ENCODE measurements at regions not wholly inside any gene's neighbourhood (a gene's known extent, or its start where the extent isn't known, plus 50 kb on each side); places are given as distances from the start of the nearest gene placed in this dataset.

- peaks cover 0 to 20% (median 10%) of the 10 kb centered on the region in 4 donors for H3K4me1 ChIP-seq
- TF ChIP-seq CTCF (IDR thresholded peaks at IDR 0.05) (no peak), POLR2A (IDR thresholded peaks at IDR 0.05) (no peak)
- no peaks in the 10 kb centered on the region for H3K36me3 ChIP-seq
- no peak overlapping the region for H3K27ac ChIP-seq
- peak in 1 of 3 donors; percentile 14 for DNase-seq
- H3K27me3 ChIP-seq: no peaks in the 10 kb centered on the region
- 71% methylated on average over 1 of the region's 8 CpGs for WGBS (ENCODE audit: insufficient coverage, low coverage, low lambda C conversion rate, missing lambda C conversion rate)
- intact Hi-C loops (cut with DNase I): no loop called here
- no peak for ATAC-seq
- H3K9me3 ChIP-seq: no peaks in the 10 kb centered on the region
- no peak overlapping the region for H3K4me3 ChIP-seq
These were observed 140.6 kb upstream of the GLI2 start for GRCh38 chr2:120594856-120595685.

GRCh38 chr2:120595739-120596138 is 139.9 kb upstream of the GLI2 start:
- Histone ChIP-seq H3K36me3 (no peaks in the 10 kb centered on the region), H3K27me3 (no peaks in the 10 kb centered on the region), H3K4me1 (peaks cover 0 to 20% (median 10%) of the 10 kb centered on the region in 4 donors), H3K27ac (peak overlapping the region in 1 of 3 donors; percentile 20), H3K4me3 (no peak overlapping the region), H3K9me3 (no peaks in the 10 kb centered on the region)
- no peak for ATAC-seq
- intact Hi-C loops (cut with DNase I): no loop called here
- DNase-seq: peak in 1 of 3 donors; percentile 1
- no peak for TF ChIP-seq POLR2A (IDR thresholded peaks at IDR 0.05)
- no peak for TF ChIP-seq CTCF (IDR thresholded peaks at IDR 0.05)
- WGBS (ENCODE audit: insufficient coverage, low coverage, low lambda C conversion rate, missing lambda C conversion rate): no CpG with 5 or more reads among the region's 1 CpG

- Histone ChIP-seq H3K27ac (peak overlapping the region in 2 of 3 donors; percentile 14 to 20), H3K4me1 (peaks cover 0 to 20% (median 10%) of the 10 kb centered on the region in 4 donors), H3K27me3 (no peaks in the 10 kb centered on the region), H3K9me3 (no peaks in the 10 kb centered on the region), H3K36me3 (no peaks in the 10 kb centered on the region), H3K4me3 (no peak overlapping the region)
- DNase-seq (peak; percentile 56 to 76 (median 72)), ATAC-seq (peak; percentile 57 to 80 (median 62))
- intact Hi-C loops (cut with DNase I): no loop called here
- 32% methylated on average over 3 of the region's 16 CpGs for WGBS (ENCODE audit: insufficient coverage, low coverage, low lambda C conversion rate, missing lambda C conversion rate)
- TF ChIP-seq CTCF (IDR thresholded peaks at IDR 0.05) (no peak), POLR2A (IDR thresholded peaks at IDR 0.05) (no peak)
These were observed 139.4 kb upstream of the GLI2 start for GRCh38 chr2:120596191-120596811.

- TF ChIP-seq CTCF (IDR thresholded peaks at IDR 0.05) (no peak), POLR2A (IDR thresholded peaks at IDR 0.05) (no peak)
- peak; percentile 40 to 76 (median 59) for DNase-seq
- Histone ChIP-seq H3K36me3 (no peaks in the 10 kb centered on the region), H3K27me3 (no peaks in the 10 kb centered on the region), H3K4me1 (peaks cover 0 to 20% (median 10%) of the 10 kb centered on the region in 4 donors), H3K4me3 (no peak overlapping the region), H3K9me3 (no peaks in the 10 kb centered on the region), H3K27ac (peak overlapping the region in 2 of 3 donors; percentile 20 to 49)
- WGBS (ENCODE audit: insufficient coverage, low coverage, low lambda C conversion rate, missing lambda C conversion rate): 30% methylated on average over 8 of the region's 12 CpGs
- peak; percentile 64 to 83 (median 78) for ATAC-seq
- intact Hi-C loops (cut with DNase I): no loop called here
These were observed 138.6 kb upstream of the GLI2 start for GRCh38 chr2:120596990-120597594.
